OCI-LY7 (cell line): ENCODE measurements at regions not wholly inside any gene's neighbourhood (a gene's known extent, or its start where the extent isn't known, plus 50 kb on each side); places are given as distances from the start of the nearest gene placed in this dataset.

ENCODE experiments used
- BruUV-seq: library from RNA; stranded (reverse); fragments of 400-500 nt; replicated peaks from 2 replicates; lab custom pipeline; 2021; lab: Mats Ljungman, UMichigan
- CTCF ChIA-PET: fragments of 300-600 bp; sonication (Branson Sonifier 250); formaldehyde crosslinking; loops from one replicate; lab custom pipeline; 2022; ENCODE audit warnings: antibody characterized with exemption; ENCODE audit not compliant: unreplicated experiment; lab: Charles Lee
- POLR2A ChIA-PET: fragments of 300-600 bp; sonication (Branson Sonifier 250); formaldehyde crosslinking; loops from one replicate; lab custom pipeline; 2022; ENCODE audit warnings: antibody characterized with exemption; lab: Charles Lee
- DNase-seq: peaks from one replicate; pipeline ENCODE4 v3.0.0-alpha.2; 2015; ENCODE audit warnings: low spot score
- H2AFZ ChIP-seq: fragments of 200-600 bp; sonication (generic), shearing (Covaris generic); 2 replicates; pipeline ENCODE4 v1.6.1; 2014; ENCODE audit warnings: mild to moderate bottlenecking, antibody characterized with exemption, low read length, moderate library complexity
- H3K27ac ChIP-seq: fragments of 200-600 bp; sonication (generic); 2 replicates; pipeline ENCODE4 v1.5.1; 2014; ENCODE audit warnings: mixed run types, low read depth, mild to moderate bottlenecking, moderate library complexity, low read length, inconsistent platforms; ENCODE audit not compliant: poor library complexity, severe bottlenecking
- H3K36me3 ChIP-seq: fragments of 200-600 bp; sonication (generic); 2 replicates; pipeline ENCODE4 v1.6.1; 2014; ENCODE audit warnings: mild to moderate bottlenecking, antibody characterized with exemption, low read length, moderate library complexity, mixed read lengths; ENCODE audit not compliant: insufficient read depth
- H3K4me1 ChIP-seq: fragments of 200-600 bp; sonication (generic); 2 replicates; pipeline ENCODE4 v1.5.1; 2014; ENCODE audit warnings: mild to moderate bottlenecking, low read length; ENCODE audit not compliant: insufficient read depth, poor library complexity, severe bottlenecking
- H3K4me2 ChIP-seq: fragments of 200-600 bp; sonication (generic); 2 replicates; pipeline ENCODE4 v1.6.1; 2014; ENCODE audit warnings: mild to moderate bottlenecking, low read length
- H3K4me3 ChIP-seq: fragments of 200-600 bp; sonication (generic); 2 replicates; pipeline ENCODE4 v1.5.1; 2014; ENCODE audit warnings: mild to moderate bottlenecking, low read depth, low read length; ENCODE audit not compliant: poor library complexity, severe bottlenecking
- H3K79me2 ChIP-seq: fragments of 200-600 bp; sonication (generic); 2 replicates; pipeline ENCODE4 v1.6.1; 2016; ENCODE audit warnings: low read depth, mild to moderate bottlenecking, low read length, moderate library complexity, mixed read lengths; ENCODE audit not compliant: insufficient read depth
- H3K9me2 ChIP-seq: fragments of 200-600 bp; sonication (generic); 2 replicates; pipeline ENCODE4 v1.6.1; 2016; ENCODE audit warnings: mild to moderate bottlenecking, low read length, mixed read lengths; ENCODE audit not compliant: insufficient read depth
- H3K9me3 ChIP-seq: fragments of 200-600 bp; sonication (generic); 2 replicates; pipeline ENCODE4 v1.6.1; 2014; ENCODE audit warnings: mild to moderate bottlenecking, mixed run types, low read length, mixed read lengths
- H4K20me1 ChIP-seq: fragments of 200-600 bp; sonication (generic); 2 replicates; pipeline ENCODE4 v1.6.1; 2014; ENCODE audit warnings: mild to moderate bottlenecking, antibody characterized with exemption, low read length, moderate library complexity, mixed read lengths; ENCODE audit not compliant: insufficient read depth
- EZH2phosphoT487 ChIP-seq: fragments of 200-600 bp; sonication (generic); IDR thresholded peaks from 2 replicates; pipeline ENCODE4 v1.6.1; 2018; ENCODE audit warnings: low read depth, borderline replicate concordance, mild to moderate bottlenecking, mixed run types, antibody characterized with exemption, low read length, moderate library complexity, mixed read lengths
- intact Hi-C: fragments of 100-400 bp; cut with micrococcal nuclease; formaldehyde crosslinking; loops from one replicate; pipeline ENCODE4 v1.10.0; 2022; ENCODE audit not compliant: unreplicated experiment
- TF ChIP-seq, protein P1 (sequence below): fragments of 200-600 bp; sonication (generic); conservative IDR thresholded peaks from 2 replicates; pipeline ENCODE4 v1.5.1; 2014; ENCODE audit warnings: mild to moderate bottlenecking, antibody characterized with exemption, low read length, moderate library complexity, mixed read lengths

GRCh38 chr6:24996269-24996836 is 60.6 kb upstream of the RIPOR2 start:
- TF ChIP-seq, protein P1, sequence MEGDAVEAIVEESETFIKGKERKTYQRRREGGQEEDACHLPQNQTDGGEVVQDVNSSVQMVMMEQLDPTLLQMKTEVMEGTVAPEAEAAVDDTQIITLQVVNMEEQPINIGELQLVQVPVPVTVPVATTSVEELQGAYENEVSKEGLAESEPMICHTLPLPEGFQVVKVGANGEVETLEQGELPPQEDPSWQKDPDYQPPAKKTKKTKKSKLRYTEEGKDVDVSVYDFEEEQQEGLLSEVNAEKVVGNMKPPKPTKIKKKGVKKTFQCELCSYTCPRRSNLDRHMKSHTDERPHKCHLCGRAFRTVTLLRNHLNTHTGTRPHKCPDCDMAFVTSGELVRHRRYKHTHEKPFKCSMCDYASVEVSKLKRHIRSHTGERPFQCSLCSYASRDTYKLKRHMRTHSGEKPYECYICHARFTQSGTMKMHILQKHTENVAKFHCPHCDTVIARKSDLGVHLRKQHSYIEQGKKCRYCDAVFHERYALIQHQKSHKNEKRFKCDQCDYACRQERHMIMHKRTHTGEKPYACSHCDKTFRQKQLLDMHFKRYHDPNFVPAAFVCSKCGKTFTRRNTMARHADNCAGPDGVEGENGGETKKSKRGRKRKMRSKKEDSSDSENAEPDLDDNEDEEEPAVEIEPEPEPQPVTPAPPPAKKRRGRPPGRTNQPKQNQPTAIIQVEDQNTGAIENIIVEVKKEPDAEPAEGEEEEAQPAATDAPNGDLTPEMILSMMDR, result no peak
- TF ChIP-seq EZH2phosphoT487, result no peak
- Histone ChIP-seq H3K79me2 (no peaks in the 10 kb centered on the region), H3K9me3 (peaks cover 25% of the 10 kb centered on the region), H3K4me1 (peaks cover 37% of the 10 kb centered on the region), H3K36me3 (peaks cover 12% of the 10 kb centered on the region; the same call in 1 of the 2 replicates), H3K4me2 (peak overlapping the region; percentile 39; the same call in 1 of the 2 replicates), H2AFZ (no peak overlapping the region), H3K9me2 (no peaks in the 10 kb centered on the region), H4K20me1 (no peaks in the 10 kb centered on the region), H3K27ac (no peak overlapping the region), H3K4me3 (no peak overlapping the region)
- BruUV-seq, result no TSS peak
- no peak for DNase-seq
- ChIA-PET CTCF (no interaction called here), POLR2A (interaction anchor here (0.9 kb wide), 1 partner anchor 18 kb away, joined by 3 read pairs; no protein-coding TSS in a partner anchor)
- intact Hi-C loops, result no loop called here

DNA sequence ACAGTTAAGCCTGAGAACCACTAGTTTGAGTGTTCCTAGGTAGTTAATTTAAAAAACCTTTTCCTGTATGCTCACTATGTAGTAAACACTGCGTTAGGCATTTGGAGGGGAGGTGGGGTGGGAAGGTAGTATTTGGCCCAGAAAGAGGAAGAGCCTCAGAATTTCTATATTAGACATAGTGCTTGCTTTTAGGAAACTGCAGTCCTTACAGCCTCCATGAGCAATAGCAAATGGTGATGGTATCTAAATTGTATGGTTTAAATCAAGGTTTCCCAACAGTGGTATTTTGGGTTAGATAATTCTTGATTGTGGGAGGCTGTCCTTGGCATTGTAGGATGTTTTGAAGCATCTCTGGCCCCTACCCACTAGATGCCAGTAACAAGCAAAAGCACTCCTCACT is 61.5 kb upstream of the RIPOR2 start:
- Histone ChIP-seq H3K4me3 (no peak overlapping the region), H3K9me2 (no peaks in the 10 kb centered on the region), H3K9me3 (peaks cover 25% of the 10 kb centered on the region), H4K20me1 (no peaks in the 10 kb centered on the region), H3K4me2 (peak overlapping the region; percentile 39; the same call in 1 of the 2 replicates), H3K4me1 (peaks cover 28% of the 10 kb centered on the region), H2AFZ (peak overlapping the region; percentile 53; the same call in 1 of the 2 replicates), H3K36me3 (peaks cover 12% of the 10 kb centered on the region; the same call in 1 of the 2 replicates), H3K79me2 (no peaks in the 10 kb centered on the region), H3K27ac (peak overlapping the region; percentile 20)
- ChIA-PET CTCF (no interaction called here), POLR2A (interaction anchor here (1.3 kb wide), 1 partner anchor 11 kb away, joined by 5 read pairs; no protein-coding TSS in a partner anchor)
- intact Hi-C loops, result no loop called here
- DNase-seq, result no peak
- no TSS peak for BruUV-seq
- TF ChIP-seq, protein P1, result no peak
- TF ChIP-seq EZH2phosphoT487, result no peak

DNA sequence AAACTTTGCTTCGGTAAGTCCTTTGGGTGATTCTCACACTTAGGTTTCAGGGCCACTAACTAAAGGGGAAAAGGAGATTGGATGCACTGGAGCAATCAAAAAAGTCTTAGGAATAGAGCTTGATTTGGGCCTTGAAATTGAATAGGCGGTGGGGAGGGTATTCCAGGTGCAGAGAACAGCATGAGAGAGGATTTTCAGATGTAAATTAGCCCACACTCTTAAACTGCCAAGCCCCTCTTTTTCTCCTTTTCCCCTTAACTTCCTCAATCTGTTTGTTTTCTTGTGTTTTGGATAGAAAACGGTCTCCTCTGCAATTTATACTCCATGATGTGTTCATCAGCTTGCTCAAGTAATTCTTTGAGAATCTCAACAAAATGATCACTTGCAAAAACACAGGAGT is 62.1 kb upstream of the RIPOR2 start:
- Histone ChIP-seq H3K9me2 (no peaks in the 10 kb centered on the region), H3K79me2 (no peaks in the 10 kb centered on the region), H2AFZ (peak overlapping the region; percentile 53), H3K4me3 (no peak overlapping the region), H3K36me3 (peaks cover 12% of the 10 kb centered on the region; the same call in 1 of the 2 replicates), H4K20me1 (no peaks in the 10 kb centered on the region), H3K4me1 (peaks cover 28% of the 10 kb centered on the region), H3K4me2 (peak overlapping the region; percentile 39), H3K9me3 (peaks cover 20% of the 10 kb centered on the region), H3K27ac (no peak overlapping the region)
- no peak for DNase-seq
- CTCF ChIA-PET, result no interaction called here
- TF ChIP-seq, protein P1, result no peak
- TF ChIP-seq EZH2phosphoT487, result no peak
- POLR2A ChIA-PET, result interaction anchor here (1.3 kb wide), 1 partner anchor 10 kb away, joined by 5 read pairs; no protein-coding TSS in a partner anchor
- BruUV-seq, result no TSS peak
- intact Hi-C loops, result no loop called here
